ENCODE measurements at regions not wholly inside any gene's neighbourhood (a gene's known extent, or its start where the extent isn't known, plus 50 kb on each side); places are given as distances from the start of the nearest gene placed in this dataset.
A peak's percentile ranks its signal among the peaks of the same experiment; 100 is the strongest.

DNA sequence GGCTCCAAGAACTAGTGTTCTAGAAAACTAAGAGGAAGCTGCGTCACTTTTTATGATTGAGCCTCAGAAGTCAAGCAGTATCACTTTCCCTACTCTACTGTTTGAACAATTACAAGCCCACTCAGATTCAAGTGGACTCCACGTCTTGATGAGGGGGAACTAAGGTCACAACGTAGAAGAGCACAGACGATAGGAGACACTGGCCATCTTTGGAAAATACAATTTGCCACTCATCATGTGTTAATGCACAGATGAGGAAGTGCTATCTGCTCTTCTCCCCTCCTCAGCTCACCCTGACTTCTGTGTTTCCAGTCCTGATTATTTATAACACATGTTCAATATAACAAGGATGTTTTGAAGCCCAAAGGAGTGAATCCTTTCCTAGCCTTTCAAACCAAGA lies 76.1 kb upstream of the CYP1B1 start:
- Histone ChIP-seq H3K18ac (ENCODE audit: low read depth, low read length) (peak overlapping the region; percentile 71; the same call in 1 of the 2 replicates), H3K79me1 (ENCODE audit: low read depth in 1 of 2, low read length in 2 of 2) (no peaks in the 10 kb centered on the region), H3K14ac (replicated peaks; ENCODE audit: low read depth, low read length) (no peak overlapping the region), H3K27ac (ENCODE audit: insufficient read depth, low read length) (peak overlapping the region; percentile 40; the same call in 1 of the 2 replicates), H3K27me3 (ENCODE audit: control insufficient read depth, insufficient read depth, low read length) (peaks cover 12% of the 10 kb centered on the region), H3K9me1 (ENCODE audit: insufficient read depth, low read length) (0 out of 2 replicates have a peak, but pooled peaks cover 5% of the 10 kb centered on the region), H2AK9ac (replicated peaks; ENCODE audit: low read depth, low read length, poor library complexity) (no peak overlapping the region), H3K9ac (ENCODE audit: low read depth, low read length) (no peak overlapping the region), H3K9me3 (ENCODE audit: control insufficient read depth, insufficient read depth, low read length) (no peaks in the 10 kb centered on the region), H2AFZ (replicated peaks; ENCODE audit: low read length, poor library complexity) (no peak overlapping the region), H3K23ac (ENCODE audit: low read depth, low read length) (no peak overlapping the region), H3K36me3 (ENCODE audit: control insufficient read depth, insufficient read depth, low read length) (no peaks in the 10 kb centered on the region), H4K5ac (ENCODE audit: low read depth, low read length) (no peak overlapping the region), H4K91ac (ENCODE audit: insufficient read depth, low read depth, low read length) (no peak overlapping the region; the same call in 1 of the 2 replicates), H2AK5ac (ENCODE audit: low read depth, low read length) (no peak overlapping the region), H4K20me1 (ENCODE audit: insufficient read depth, low read length) (no peaks in the 10 kb centered on the region), H2BK5ac (ENCODE audit: low read depth, low read length, poor library complexity, severe bottlenecking) (no peak overlapping the region), H2BK120ac (ENCODE audit: low read depth, low read length) (no peak overlapping the region), H3K4me2 (ENCODE audit: low read depth, low read length) (no peak overlapping the region), H3K56ac (ENCODE audit: extremely low read depth, insufficient read depth, low read length) (no peak overlapping the region), H2BK15ac (ENCODE audit: low read depth, low read length) (peak overlapping the region; percentile 11; the same call in 1 of the 3 replicates), H3K4me1 (ENCODE audit: control insufficient read depth, insufficient read depth, low read length) (peaks cover 3% of the 10 kb centered on the region), H2BK20ac (ENCODE audit: low read depth, low read length) (no peak overlapping the region), H4K8ac (ENCODE audit: low read depth in 2 of 2, low read length in 2 of 2) (no peak overlapping the region), H3K4me3 (ENCODE audit: insufficient read depth, low read depth, low read length) (no peak overlapping the region), H3K4ac (ENCODE audit: low read depth, low read length) (no peak overlapping the region)
- BruUV-seq (replicated peaks) = no TSS peak
- ATAC-seq (ENCODE audit: low read depth) (no peak), DNase-seq (no peak)
- dilution Hi-C loops (cut with HindIII; ENCODE audit: low sequenced_read_pairs, unreplicated experiment) = no loop called here
- ChIA-PET CTCF (no interaction called here), POLR2A (ENCODE audit: unreplicated experiment) (no interaction called here)
- intact Hi-C loops (cut with micrococcal nuclease) = no loop called here
- WGBS, 2 experiments (ENCODE audit: extremely low coverage in 2 of 2, insufficient read length in 1 of 2) = no CpG with 5 or more reads among the region's 4 CpGs
- in situ Hi-C loops (cut with MboI; ENCODE audit: low sequenced_read_pairs) = no loop called here
- TF ChIP-seq MXI1 (IDR thresholded peaks at IDR 0.05; ENCODE audit: borderline replicate concordance, low read depth, low read length) = no peak
- no peak for TF ChIP-seq MAFK (IDR thresholded peaks at IDR 0.05; ENCODE audit: low read depth, low read length)
- TF ChIP-seq, protein P1, sequence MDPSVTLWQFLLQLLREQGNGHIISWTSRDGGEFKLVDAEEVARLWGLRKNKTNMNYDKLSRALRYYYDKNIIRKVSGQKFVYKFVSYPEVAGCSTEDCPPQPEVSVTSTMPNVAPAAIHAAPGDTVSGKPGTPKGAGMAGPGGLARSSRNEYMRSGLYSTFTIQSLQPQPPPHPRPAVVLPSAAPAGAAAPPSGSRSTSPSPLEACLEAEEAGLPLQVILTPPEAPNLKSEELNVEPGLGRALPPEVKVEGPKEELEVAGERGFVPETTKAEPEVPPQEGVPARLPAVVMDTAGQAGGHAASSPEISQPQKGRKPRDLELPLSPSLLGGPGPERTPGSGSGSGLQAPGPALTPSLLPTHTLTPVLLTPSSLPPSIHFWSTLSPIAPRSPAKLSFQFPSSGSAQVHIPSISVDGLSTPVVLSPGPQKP (IDR thresholded peaks at IDR 0.05; ENCODE audit: borderline replicate concordance, low read depth, low read length) = no peak
- TF ChIP-seq CEBPB (IDR thresholded peaks at IDR 0.05; ENCODE audit: low read depth, low read length) = no peak
- TF ChIP-seq RAD21 (IDR thresholded peaks at IDR 0.05; ENCODE audit: low read length) = no peak
- no peak for TF ChIP-seq RCOR1 (IDR thresholded peaks at IDR 0.05; ENCODE audit: insufficient replicate concordance, low read length)
- TF ChIP-seq MAZ (IDR thresholded peaks at IDR 0.05; ENCODE audit: borderline replicate concordance, low read depth, low read length) = no peak
- TF ChIP-seq RFX5 (IDR thresholded peaks at IDR 0.05; ENCODE audit: low read depth, low read length) = no peak
- no peak for TF ChIP-seq SMC3 (IDR thresholded peaks at IDR 0.05; ENCODE audit: low read depth, low read length)
- TF ChIP-seq NFE2L2 (IDR thresholded peaks at IDR 0.05; ENCODE audit: low read depth, low read length) = no peak
- TF ChIP-seq CHD1 (IDR thresholded peaks at IDR 0.05; ENCODE audit: low read depth, low read length) = no peak
- TF ChIP-seq, protein P2, sequence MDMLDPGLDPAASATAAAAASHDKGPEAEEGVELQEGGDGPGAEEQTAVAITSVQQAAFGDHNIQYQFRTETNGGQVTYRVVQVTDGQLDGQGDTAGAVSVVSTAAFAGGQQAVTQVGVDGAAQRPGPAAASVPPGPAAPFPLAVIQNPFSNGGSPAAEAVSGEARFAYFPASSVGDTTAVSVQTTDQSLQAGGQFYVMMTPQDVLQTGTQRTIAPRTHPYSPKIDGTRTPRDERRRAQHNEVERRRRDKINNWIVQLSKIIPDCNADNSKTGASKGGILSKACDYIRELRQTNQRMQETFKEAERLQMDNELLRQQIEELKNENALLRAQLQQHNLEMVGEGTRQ (IDR thresholded peaks at IDR 0.05; ENCODE audit: low read depth, low read length) = no peak
